ENCODE measurements at regions not wholly inside any gene's neighbourhood (a gene's known extent, or its start where the extent isn't known, plus 50 kb on each side); places are given as distances from the start of the nearest gene placed in this dataset.

DNA sequence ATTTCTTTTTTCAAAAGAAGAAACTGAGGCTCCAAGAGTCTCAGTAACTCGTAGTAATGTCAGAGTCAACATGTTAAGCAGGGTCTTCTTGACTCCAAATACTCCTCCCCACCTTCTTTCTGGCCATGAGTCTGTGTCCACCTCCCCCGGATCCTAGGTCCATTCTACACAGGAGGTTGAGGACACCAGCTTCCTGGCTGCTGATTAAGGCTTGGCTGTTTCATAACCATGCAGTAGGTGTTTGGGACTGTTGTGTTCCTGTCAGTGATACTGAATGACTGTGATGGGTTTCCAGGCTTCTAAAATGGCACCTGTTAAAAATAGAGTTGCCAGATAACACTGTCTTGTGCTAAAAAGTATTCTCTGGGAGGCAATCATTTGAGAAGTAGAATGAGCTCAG lies 130.8 kb upstream of the IL12A start:
- no peak for DNase-seq (ENCODE audit: low read depth in 2 of 2)

DNA sequence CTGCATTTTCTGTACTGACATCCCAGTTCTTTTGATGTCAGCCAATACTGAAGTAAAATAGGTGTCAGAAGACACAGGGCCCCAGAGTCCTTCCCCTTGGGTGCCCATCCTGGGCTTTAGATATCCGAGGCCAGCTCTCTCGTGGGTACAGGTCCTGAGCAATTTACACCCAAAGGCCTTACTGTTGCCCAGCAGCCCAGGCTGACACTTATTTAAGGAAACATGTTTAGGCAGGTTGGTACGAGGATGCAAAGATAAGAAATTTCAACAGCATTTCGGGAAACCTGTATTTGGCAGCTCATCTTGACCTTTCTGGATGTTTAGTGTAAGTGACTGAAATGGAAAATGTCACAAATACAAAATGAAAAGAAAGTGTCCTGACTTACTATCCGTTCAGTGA lies 130.0 kb upstream of the IL12A start:
- no peak for DNase-seq (ENCODE audit: low read depth in 2 of 2)

DNA sequence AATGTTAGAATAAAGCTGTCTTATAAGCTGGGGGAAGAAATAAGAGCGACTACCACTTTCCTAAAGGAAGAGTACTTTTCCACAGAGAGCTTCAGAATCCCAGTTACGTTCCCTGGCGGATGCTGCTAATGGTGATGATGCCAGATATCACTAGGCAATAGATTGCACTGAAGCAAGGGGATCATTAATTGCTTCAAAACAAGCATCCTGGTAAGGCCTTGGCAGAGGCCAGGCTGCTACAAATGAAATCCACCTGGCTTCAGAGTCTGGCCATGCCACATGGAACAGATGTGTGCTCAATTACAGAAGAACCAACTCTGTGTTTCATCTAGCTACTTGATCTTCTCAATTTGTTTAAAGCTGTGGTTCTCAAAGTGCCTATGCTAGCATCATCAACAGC lies 129.2 kb upstream of the IL12A start:
- DNase-seq (ENCODE audit: low read depth in 2 of 2): no peak

DNA sequence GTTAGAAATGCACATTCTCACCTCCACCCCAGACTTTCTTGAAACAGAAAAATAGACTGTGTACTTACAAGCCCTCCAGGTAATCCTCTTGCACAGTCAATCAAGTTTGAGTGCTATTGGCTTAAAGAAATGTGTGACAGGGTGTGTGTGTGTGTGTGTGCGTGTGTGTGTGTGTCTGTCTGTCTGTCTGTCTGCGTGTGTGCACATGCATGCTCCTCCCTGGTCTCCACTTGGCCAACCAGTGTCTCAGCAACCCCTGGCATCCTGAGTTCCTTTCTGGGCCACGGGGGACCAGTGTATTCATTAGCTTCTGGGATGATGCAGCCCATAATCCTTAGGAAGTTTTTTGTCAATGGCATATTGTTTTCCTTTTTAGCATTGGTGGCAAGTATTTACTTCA lies 128.8 kb upstream of the IL12A start:
- DNase-seq (ENCODE audit: low read depth in 2 of 2): peak in 1 of 2 donors; percentile 24

DNA sequence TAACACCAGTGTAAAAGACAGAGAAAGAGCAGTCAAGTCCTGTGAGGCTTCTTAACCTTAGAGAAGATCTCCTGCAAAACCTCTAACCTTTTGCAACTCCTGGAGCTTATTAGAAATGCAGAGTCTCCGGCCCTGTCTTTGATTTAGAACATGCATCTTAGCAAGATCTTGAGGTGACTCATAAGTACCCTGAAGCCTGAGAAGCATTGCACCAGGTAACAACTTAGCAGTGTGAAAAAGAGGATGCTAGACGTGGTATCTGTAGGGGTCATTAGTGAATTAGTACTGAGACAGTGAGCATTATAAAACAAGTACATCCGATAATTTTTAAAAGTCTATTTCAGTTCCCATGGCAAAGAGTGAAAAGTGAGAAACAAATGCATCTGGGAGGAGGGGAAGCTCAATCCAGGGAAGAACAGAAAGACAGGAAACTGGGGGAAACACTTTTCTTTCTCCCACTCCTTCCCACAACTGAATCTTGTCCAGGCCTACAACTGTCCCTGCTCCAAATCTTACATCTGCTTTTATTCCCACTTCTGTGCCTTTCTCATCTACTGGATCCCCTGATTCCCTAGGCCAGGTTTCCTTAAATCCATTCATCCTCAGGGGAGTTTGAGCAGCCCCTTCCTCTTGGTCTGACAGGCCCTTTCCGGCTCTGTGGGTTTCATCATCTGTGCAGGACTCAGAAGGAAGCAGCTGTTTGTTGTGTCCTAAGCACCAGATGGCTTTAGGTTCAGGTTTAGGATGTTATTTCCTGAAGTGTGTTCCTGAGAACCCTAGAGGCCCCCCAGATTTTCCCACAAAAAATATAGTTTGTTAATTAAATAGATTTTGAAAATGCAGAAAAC lies 128.1 kb upstream of the IL12A start:
- peak; percentile 30 to 94 for DNase-seq (ENCODE audit: low read depth in 2 of 2)

DNA sequence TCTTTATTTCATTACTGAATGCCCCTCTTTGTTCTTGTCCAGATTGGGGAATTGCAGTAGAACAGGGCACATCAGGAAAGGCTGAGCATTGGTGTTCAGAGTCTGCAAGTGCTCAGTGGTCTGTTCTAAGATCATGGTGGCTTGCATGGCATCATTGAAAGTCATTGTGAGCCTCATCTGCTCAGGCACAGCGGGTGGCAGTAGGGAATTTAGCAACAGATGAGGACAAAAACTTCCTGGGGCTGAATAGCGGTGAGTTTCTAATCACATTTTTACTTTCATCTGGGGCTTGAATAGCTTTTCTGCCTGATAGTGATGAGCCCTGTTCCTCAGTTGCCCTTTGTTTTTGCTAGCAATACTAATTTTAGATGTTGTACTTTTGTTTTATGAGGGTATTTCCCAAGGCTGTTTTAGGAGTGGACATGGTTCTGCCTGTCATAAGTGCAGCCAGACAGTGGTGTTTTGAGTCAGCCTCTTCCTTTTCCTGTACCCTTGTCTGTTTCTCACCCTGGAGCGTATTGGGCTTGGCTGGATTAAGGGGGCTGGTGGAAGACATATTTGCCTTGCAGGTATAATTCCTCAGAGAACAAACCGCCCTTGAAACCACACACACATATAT lies 127.2 kb upstream of the IL12A start:
- peak; percentile 44 to 91 for DNase-seq (ENCODE audit: low read depth in 2 of 2)

DNA sequence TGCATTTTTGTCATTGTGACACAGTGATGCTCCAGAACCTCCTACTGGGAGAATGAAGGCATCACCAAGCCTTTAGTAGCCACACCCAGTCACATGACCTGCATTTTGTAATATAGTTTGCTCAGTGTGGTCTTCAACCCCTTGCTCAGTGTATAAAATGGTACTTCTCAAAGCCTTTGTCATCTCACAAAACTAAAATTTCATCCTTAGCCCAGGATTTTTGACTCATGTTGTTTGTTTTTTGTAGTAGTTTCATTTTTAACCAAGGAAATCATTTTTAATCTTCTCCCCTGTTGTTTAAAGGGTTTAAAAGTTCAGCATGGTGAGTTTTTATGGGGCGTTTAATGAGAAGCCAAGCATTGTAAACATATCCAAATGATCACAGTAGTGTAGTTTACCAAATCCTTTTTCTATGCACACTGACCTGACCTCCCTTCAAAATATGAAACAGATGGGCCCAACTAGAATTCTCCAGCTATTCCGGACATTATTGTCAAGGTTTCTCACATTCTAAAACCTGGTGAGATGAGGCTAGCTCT lies 123.5 kb upstream of the IL12A start:
- no peak for DNase-seq (ENCODE audit: low read depth in 2 of 2)

DNA sequence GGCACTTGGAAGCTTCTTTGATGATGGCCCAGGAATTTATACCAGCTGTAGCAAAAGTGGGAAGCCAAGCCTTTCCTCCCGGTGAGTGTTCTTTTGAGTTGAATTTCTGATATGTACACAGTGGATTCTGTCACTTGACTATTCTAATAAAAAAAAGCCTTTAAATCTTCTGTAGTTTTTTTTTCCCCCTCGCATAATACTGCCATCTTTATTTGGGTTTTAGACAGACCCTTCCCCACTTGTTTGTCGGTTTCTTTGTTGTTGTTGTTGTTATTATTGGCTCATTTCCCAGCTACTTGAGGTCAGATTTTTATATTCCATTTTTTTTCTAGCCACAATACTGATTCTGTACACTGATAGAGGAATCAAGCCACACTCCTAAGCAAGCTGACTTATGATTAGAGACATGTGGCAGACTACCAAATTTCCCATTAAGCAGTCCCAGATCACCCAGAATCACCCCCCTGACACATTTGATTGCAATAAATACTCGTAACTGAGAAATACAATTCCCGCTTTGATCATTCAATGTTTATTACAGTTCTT lies 122.4 kb upstream of the IL12A start:
- peak in 1 of 2 donors; percentile 34 for DNase-seq (ENCODE audit: low read depth in 2 of 2)

DNA sequence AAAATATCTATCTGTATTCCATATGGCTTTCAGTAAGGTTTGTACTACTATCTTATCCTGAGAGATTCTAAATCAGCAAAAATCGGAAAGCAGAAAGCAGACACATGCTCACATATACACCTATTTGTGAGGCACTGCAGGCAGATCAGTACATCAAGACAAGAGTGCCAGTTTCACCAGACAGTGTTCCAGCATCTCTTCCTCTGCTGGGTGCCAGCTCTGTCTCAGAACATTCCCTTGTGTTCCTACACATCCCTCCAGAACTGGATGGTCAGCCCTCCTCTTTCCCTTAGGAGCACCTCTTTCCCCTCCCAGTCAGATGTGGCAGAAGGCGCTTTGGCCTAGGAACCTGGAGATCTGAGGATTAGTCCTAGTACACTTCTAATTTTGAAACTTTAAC lies 121.3 kb upstream of the IL12A start:
- no peak for DNase-seq (ENCODE audit: low read depth in 2 of 2)

DNA sequence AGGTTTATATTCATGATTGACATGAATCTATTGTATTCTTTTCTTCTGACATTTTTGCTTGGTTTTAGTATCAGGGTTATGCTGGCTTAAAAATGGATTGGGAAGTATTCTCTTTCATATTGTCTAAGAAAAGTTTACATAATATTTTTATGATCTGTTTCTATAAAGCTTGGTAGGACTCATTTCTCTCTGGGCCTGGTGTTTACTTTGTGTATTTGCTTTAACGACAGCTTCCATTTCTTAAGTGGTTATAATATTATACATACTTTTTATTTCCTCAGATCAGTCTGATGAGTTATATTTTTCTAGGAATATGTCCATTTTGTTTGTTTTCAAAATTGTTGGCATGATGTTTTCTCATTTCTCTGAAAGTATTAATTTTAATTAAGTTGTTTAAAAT lies 117.9 kb upstream of the IL12A start:
- DNase-seq (ENCODE audit: low read depth in 2 of 2): no peak

DNA sequence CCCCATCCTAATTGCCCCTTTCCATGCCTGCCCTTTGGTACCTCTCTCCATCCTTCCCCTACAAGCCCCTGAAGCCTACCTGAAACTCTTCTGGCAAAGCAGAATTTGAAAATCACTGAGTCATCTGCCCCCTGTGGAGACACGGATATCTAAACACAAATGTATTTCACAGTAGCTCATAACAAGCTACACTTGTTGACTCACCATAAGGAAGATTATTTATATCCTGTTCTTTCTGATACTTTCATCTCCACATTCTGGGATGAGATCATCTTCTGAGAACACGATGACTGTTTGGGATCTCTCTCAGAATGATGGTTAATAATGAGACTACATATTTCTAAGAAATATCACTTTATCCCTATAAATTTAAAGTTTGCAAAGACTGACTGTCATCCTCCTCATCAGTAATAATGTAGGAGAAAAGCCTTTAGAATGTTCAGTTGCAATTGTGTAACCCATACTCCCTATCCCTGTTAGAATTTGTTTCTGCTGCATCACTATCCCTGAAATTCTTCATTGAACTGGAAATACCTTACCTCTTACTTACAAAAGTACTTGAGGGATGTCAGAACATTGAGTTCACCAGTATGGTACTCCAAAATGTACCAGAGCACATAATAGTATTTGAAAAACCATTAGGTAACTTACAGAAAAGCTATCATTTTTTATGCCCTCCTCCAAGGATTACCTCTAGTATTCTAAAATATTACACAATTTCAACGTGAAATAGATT lies 116.1 kb upstream of the IL12A start:
- DNase-seq (ENCODE audit: low read depth in 2 of 2): peak in 1 of 2 donors; percentile 89

DNA sequence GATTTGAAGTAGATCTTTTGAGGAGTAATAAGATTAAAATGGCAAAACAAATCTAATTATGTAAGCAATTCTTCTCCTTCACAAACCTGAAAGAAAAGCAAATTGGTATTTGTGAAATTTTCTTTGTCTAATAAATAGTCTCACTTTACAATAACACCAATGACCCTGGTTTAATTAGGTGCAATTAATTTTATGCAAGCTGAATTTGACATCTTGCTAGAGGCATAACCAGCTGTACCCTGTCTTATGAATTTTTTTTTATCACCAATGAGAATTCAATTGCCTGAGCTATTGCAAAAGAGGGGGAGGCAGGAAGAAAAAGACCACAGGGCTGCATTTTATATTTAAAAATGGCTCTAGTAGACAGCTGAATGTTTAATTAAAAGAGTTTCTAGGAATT lies 113.5 kb upstream of the IL12A start:
- DNase-seq (ENCODE audit: low read depth in 2 of 2): no peak

DNA sequence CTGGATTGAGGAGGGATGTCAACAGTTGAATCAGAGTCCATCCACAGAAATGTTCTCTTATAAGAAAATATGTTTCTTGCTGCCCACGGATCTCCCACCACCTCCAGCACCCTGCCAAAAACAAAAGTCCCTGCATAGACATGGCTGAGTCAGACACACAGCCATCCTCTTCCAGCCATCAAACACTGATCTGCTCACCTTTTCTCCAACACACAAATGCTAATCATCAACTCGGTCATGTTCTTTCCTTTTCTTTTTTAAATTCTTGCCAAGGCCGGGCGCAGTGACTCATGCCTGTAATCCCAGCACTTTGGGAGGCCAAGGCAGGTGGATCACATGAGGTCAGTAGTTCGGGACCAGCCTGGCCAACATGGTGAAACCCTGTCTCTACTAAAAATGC lies 110.7 kb upstream of the IL12A start:
- DNase-seq (ENCODE audit: low read depth in 2 of 2): no peak

DNA sequence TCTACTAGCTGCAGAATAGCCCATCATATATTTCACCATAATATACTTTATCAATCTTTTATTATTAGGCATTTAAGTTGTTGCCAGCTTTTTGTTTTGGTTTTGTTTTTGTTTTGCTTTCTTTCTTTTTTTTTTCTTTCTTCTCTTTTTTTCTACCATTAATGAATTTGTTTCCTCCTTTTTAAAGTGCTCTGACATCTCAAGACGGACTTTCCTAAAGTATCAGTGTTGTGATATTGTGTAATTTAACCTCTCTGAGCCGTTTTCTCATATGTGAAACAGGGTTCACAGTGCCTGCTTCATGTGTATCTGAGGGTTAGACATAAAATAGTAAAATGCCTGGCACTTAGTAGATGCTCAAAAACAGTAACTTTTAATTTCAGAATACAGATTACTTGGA lies 109.5 kb upstream of the IL12A start:
- no peak for DNase-seq (ENCODE audit: low read depth in 2 of 2)

DNA sequence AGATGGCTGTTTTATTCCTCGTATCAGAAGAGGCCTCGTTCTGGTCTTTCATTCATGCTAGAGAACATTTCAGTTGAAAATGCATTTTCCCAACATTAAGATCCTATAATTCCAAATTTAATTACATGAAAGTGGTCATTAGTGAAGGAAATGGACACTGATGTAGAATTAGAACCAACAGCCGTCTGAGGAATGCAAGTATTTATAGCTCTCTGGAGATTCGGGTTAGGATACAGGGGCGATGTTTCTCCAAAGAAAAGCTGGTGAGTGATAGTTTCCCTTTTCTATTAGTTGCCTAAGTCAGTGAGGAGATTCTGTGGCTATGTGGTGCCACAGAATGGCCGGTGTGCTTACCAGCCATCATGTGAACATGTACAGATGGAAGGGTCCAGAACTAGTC lies 109.0 kb upstream of the IL12A start:
- DNase-seq (ENCODE audit: low read depth in 2 of 2): no peak

DNA sequence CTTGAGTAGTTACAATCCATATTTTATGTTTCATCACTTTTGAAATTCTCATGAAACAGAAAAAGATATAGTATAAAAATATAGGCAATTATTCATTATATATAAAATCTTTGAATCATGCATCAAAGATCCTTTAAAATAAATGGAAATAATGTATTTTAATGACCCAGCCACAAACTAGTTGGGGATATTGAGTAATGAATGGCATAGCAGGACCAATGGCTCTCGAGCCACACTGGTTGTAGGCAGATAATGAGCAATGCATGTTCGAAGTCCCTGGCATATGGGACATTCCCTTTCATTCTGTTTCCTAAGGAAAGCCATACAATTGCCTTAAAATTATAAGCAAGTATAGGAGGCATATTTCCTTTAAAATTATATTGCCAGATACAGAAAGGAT lies 107.4 kb upstream of the IL12A start:
- DNase-seq (ENCODE audit: low read depth in 2 of 2): no peak

DNA sequence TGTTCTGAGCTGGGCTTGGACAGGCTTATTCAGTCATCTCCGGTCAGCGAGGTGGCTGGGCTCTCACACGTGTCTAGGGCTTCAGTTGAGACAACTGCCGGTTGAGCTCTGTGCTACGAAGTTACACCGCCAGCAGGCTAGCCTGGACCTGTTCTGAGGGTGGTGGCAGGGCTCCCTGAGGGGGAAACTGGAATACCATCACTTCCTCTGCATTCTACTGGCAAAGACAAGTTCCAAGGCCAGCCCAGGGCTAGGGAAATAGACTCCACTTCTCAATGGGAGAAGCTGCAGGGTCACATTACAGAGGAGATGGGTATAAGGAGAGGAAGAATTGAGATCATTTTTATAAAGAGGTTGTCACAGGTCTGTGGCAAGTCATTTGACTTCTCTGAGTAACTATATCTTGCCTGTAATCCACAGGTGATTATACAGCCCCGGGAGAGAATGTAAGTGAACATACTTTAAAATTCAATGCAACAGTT lies 106.8 kb upstream of the IL12A start:
- DNase-seq (ENCODE audit: low read depth in 2 of 2): peak in 1 of 2 donors; percentile 69

DNA sequence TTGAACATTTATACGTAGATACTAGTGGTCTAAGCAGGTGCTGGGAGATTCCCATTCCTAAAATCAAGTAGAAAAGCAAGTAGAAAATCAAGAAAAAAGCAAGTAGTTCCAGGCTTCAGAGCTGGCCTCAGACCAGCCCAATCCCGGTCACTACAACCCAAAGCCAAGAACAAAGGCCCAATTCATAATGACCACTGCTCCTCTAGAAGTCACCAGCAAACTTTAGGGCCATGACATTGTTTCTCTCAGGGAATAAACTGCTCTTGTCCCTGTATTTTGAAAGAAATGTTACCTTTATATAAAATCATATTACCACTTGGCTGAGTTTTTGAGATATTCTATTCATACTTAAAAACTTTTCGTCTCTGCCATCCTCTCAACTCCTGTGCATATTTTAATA lies 106.3 kb upstream of the IL12A start:
- no peak for DNase-seq (ENCODE audit: low read depth in 2 of 2)

DNA sequence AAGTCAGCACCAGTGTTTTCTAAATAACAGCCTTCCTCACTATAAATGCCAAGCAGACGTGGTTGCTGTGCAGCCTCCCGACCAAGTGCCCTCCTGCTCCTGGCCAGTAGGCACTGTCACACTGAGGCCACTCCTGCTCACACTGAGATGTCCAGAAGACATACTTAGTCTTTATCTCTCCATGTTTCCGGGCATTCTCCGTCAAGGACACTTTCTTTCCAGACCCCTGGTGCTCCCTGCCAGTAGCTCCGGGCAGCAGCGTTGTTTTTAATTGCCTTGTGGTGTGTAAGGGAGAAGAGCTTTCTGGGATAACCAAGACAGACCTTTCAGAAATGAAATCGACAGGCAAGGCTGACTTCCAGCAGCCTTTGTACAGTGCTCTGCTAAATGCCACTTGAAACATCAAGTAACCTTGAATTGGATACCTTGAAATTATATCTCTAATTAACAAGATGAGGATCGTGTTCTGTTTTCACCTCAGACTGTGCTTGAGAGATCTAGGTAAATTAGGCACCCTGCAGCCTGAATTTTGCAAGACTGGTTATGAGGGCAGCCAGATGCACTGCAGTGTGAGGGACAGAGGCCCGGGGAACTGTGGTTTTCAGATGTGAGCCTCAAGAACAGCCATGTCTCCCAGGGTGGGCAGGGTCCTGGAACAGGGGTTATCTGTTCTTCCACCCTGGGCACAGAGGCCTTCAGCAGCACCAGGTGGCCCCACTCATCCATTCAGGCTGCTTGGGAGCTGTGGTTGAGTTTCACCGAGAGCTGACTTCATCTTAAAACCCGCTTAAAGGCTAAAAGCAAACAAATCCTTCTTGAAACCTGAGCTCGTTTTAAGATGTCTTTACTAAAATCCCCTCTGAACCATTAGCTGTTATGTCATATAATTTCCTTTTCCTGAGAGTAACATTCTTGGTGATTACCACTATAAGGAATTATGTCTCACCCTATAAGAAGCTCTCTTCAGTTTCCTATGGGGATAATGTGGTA lies 105.5 kb upstream of the IL12A start:
- peak in 1 of 2 donors; percentile 60 for DNase-seq (ENCODE audit: low read depth in 2 of 2)

DNA sequence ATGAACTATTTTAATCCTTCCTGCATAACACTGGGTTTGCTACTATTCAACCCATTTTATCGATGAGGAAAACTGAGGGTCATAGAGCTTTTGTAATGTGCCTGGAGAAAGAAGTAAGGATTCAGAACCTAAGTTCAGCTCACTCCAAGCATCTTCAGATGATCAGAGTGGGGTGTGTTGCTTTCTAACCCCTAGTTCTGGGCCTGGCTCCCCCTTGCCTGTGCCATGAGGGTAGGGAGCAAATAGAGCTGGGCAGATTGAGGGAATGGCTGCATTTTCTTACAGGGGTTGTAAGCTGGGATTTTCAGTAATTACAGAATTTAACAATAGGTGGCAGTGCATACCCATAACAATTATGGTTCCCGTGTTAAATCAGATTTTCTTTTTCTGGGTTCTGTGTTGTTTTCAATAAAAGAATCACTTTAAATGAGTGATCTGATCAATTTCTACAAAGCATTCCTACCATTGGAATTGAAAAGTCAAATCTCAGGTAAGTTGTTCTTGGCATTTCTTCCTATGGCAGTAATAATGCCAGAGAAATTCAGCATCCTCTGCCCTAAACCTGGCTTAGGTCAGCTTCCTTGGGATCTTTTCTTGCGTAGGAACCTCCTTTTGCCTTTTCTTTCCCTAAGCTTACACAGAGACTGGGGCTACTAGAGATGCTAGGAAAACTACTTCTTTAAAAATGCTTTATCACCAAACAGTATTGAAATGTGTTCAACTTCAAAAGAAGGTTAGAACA lies 103.8 kb upstream of the IL12A start:
- peak; percentile 42 to 63 for DNase-seq (ENCODE audit: low read depth in 2 of 2)
